Muscle of arm (tissue), 1 donor: ENCODE measurements at regions not wholly inside any gene's neighbourhood (a gene's known extent, or its start where the extent isn't known, plus 50 kb on each side); places are given as distances from the start of the nearest gene placed in this dataset.

Experiments used
- DNase-seq: peaks from one replicate; pipeline ENCODE4 v3.0.0-alpha.2; 2013

DNA sequence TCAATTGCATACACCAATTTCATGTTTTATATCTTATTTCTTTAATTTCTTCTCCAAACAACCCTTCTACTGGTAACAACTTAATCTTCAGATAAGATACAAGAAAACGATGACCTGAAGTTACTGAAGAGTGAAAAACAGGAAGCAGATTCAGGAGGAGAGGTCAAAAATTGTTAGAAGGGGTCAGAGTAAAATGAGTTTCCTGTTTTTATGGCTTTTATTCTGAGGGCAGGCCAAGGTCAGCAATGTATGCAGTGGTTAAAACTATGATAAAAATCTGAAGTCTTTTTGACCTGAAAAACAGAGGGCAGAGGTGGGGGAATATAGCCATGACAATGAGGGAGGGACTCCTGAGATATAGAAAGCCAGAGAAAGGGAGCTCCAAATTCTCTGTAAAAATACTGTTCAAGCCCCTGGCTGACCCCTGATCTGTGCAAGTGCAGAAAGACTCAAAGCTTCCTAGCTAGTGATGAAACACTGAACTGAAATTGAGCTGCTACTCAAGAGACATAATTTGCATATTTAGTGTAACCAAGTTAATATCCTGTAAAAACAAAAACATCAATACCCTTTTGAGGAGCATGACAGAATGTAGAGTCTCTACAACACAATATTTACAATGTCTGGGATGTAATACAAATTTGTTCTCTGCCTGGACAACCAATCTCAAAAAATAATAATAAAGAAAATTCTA, 514.3 kb upstream of the SEL1L start:
- no peak for DNase-seq

GRCh38 chr14:82052778-82053177, 519.1 kb upstream of the SEL1L start:
- no peak for DNase-seq

GRCh38 chr14:82055515-82056115, 522.0 kb upstream of the SEL1L start:
- peak; percentile 2 for DNase-seq

DNA sequence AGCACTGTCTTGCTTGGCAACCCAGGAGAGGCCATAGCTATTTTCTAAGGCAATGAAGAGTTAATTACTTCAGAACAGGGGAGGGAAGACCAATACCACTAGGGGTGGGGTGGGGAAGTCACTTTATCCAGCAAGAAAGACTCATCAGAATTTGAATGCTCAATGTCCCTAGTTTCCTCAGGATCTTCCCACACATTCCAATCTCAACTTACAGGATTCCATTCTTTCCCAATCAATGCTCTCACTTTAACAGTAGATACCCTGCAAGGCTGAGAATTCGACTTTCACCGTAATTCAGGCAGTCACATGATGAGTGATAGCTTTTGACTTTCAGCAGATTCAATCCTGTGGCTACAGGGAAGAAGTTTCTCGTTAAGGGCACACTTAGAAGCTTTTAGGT, 526.6 kb upstream of the SEL1L start:
- DNase-seq, result no peak

GRCh38 chr14:82067221-82067875, 533.7 kb upstream of the SEL1L start:
- DNase-seq, result no peak

DNA sequence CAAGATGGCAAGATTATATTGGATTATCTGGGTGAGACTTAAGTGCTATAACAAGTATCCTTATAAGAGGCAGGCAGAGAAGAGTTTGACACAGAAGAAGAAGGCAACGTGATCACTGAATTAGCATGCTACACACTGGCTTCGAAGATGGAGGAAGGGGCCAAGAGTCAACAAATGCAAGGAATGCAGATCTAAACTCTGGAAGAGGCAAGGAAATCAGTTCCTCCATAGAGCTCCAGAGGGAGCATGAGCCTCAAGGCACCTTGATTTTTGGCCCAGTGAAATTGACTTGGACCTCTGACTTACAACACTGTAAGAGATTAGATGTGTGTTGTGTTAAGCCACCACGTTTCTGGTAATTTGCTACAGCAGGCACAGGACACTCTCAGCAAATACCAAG, 536.4 kb upstream of the SEL1L start:
- no peak for DNase-seq

GRCh38 chr14:82070753-82071152, 537.1 kb upstream of the SEL1L start:
- no peak for DNase-seq

GRCh38 chr14:82073547-82073946, 539.9 kb upstream of the SEL1L start:
- DNase-seq, result no peak

- peak; percentile 43 for DNase-seq
Observed at GRCh38 chr14:82075566-82075965, 541.9 kb upstream of the SEL1L start.

DNA sequence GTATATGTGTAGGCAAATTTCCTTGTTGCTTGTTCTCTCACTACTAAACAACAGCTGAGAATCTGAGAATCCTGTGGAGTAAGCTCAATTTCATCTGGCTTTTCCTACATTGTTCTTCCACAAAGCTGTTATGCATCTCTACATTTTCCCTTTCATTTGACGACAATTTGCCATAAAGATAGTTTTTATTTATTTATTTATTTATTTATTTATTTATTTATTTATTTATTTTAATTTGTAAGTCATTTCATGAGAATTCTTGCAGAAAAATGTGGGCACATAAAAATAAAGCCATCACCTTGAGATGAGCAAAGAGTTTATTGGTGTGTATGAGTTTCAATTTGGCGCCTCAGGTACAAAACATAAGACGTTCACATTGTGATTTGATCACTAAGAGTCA, 545.9 kb upstream of the SEL1L start:
- no peak for DNase-seq

GRCh38 chr14:82080370-82080769, 546.7 kb upstream of the SEL1L start:
- no peak for DNase-seq

- no peak for DNase-seq
Observed at GRCh38 chr14:82084813-82085212, 551.2 kb upstream of the SEL1L start.

DNA sequence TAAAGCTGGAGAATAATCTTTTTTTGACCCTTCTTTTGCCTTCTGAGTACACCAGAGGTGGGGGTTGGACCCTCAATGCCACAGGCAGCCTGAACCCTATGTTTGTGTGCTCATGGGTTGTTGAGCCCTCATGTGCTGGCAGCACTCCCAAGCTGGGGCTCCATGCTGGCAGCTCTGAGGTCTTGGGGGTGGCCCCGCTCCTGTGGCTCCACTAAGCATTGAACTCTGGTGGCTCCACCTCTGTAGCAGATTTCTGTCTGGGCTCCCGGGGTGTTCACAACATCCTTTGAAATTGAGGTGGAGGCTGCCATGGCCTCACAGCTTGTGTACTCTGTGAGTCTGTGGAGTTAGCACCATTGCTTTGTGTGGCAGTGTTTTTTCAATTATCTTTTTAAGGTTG, 557.4 kb upstream of the SEL1L start:
- DNase-seq, result no peak

- no peak for DNase-seq
Observed at GRCh38 chr14:82094829-82095345, 561.2 kb upstream of the SEL1L start.

- no peak for DNase-seq
Observed at GRCh38 chr14:82104013-82104412, 570.4 kb upstream of the SEL1L start.

DNA sequence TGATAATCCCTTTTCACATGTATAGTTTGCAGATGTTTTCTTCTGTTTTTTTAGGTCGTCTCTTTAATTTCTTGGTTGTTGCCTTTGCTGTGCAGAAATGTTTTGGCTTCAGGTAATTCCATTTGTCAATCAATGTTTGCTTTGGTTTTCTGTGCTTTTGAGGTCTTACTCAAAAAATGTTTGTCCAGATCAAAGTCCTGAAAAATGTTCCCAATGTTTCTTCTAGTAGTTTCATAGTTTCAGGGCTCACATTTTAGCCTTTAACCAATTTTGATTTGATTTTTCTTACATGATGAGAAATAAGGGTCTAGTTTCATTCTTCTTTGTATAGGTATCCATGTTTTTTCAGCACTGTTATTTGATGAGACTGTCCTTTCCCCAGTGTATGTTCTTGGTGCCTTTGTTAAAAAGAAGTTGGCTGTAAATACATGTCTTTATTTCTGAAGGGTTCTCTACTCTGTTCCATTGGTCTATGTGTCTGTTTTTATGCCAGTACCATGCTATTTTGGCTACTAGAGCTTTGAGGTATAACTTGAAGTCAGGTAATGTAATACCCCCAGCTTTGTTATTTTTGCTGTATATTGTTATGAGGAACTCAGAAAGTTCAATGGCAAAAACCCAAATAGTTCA, 578.7 kb upstream of the SEL1L start:
- no peak for DNase-seq

DNA sequence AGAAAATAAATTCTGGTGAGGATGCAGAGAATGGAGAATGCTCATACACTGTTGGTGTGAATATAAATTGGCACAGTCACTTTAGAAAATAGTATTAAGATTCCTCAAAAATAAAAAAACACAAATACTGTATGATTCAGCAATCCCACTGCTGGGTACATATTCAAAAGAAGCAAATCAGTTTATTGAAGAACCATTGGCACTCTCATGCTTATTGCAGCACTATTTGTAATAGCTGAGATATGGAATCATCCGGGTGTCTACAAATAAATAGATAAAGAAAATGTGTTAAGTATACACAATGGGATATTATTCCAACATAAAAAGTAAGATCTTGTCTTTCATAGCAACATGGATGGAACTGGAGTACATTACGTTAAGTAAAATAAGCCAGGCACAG, 579.4 kb upstream of the SEL1L start:
- DNase-seq, result no peak

DNA sequence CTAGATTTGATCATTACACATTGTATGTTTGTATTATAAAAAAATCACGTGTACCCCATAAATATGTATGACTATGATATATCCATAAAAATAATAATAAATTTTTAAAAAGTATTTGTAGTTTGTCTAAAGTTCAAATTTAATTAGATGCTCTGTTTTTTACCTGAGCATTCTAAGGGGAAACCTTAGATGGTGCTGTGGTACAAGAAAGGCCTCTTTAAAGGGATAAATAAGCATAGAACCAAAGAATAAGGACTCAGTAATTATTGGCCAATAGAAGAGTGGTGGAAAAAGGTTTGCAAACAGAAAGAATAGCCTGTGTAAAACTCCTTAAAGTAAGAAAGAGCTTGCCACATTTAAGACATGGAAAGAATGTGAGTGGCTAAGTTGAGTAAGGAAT, 580.1 kb upstream of the SEL1L start:
- DNase-seq, result no peak

- DNase-seq, result no peak
Observed at GRCh38 chr14:82116721-82117120, 583.1 kb upstream of the SEL1L start.

DNA sequence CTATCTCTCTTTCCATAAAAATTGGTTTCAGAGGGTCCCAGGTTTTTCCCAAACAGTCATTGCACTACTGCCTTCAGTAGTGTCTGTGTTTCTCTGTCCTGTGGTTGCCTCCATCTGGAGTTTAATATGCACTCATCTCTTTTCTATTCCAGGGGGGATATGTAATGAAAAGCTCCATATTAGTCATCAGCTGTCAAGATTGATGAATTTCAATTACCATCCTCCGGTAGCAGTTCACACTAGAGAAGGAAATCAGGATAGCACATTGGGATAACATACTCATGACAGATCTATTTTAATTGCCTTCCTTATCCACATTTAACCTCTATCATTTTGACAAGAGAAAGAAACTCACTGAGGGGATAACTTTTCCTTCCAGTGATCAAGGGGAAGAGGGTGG, 589.0 kb upstream of the SEL1L start:
- DNase-seq, result no peak

GRCh38 chr14:82124511-82124910, 590.9 kb upstream of the SEL1L start:
- DNase-seq, result no peak

DNA sequence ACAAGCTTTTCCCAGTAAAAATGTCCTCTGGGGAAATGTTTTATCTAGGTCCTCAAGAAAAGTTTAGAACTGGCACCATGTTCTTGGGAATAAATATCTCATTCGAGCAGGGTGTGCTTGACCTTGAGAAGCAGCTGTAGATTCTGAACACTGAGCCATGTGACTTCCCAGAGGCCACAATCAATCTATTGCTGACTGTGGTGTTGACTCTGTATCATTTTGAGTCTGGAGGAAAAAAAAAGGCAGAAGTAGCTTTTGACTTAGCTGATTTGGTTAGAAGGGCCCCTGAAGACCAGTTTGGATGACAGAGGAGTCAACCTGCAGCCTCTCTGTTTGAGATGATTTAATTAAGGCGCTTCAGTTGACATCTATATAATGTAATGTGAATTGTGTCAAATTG, 592.4 kb upstream of the SEL1L start:
- DNase-seq, result no peak

- peak; percentile 9 for DNase-seq
Observed at GRCh38 chr14:82134411-82134810, 600.8 kb upstream of the SEL1L start.
